K562 (cell line): ENCODE measurements at regions not wholly inside any gene's neighbourhood (a gene's known extent, or its start where the extent isn't known, plus 50 kb on each side); places are given as distances from the start of the nearest gene placed in this dataset.

Experiments used
- ATAC-seq: fragments of 200-7000 bp; cut with Tn5 transposase; 3 replicates; pipeline ENCODE4 v1.9.1; 2020; ENCODE audit warnings: moderate library complexity
- BruUV-seq: library from RNA; stranded (reverse); fragments of 400-500 nt; replicated peaks from 2 replicates; lab custom pipeline; 2021; lab: Mats Ljungman, UMichigan
- CTCF ChIA-PET: fragments of 300-600 bp; formaldehyde crosslinking; extraction: SDS; loops from one replicate; lab custom pipeline; 2021; ENCODE audit warnings: low intra/inter-chr PET ratio; lab: Yijun Ruan, JAX
- POLR2A ChIA-PET: fragments of 300-600, 350-650 bp; sonication (Branson Sonifier 250); formaldehyde crosslinking; extraction: SDS; loops from one replicate; lab custom pipeline; 2021; ENCODE audit warnings: antibody characterized with exemption, inconsistent platforms; lab: Yijun Ruan, JAX
- DNase-seq, 4 experiments: peaks; one replicate each; pipeline versions ENCODE4 v3.0.0 to v3.0.0-alpha.2; 2011 to 2018; ENCODE audit warnings: low spot score in 3 of 4, mixed read lengths in 3 of 4; ENCODE audit errors: extremely low read depth in 1 of 4
- FAIRE-seq: peaks from 2 replicates; lab custom pipeline; 2011; peaks lifted over from hg19 to GRCh38; lab: Jason Lieb, UNC
- H2AFZ ChIP-seq: 2 replicates; pipeline ENCODE4 v1.6.0; 2011; ENCODE audit warnings: low read depth, low read length, control low read depth, inconsistent platforms
- H3K27ac ChIP-seq: fragments of 200-600 bp; 3 replicates; pipeline ENCODE4 v1.8.0; 2011; ENCODE audit warnings: low read depth, mild to moderate bottlenecking, control low read depth, inconsistent platforms, low read length, moderate library complexity, mixed read lengths; ENCODE audit errors: extremely low read depth
- H3K27me3 ChIP-seq, 2 experiments: fragments of 300-600 bp in 1 of 2; 2 replicates in 1 of 2; 3 replicates in 1 of 2; pipeline versions ENCODE4 v1.6.0 to v1.8.0; 2011; ENCODE audit warnings: inconsistent platforms in 2 of 2, low read length in 2 of 2, mild to moderate bottlenecking in 1 of 2, mixed read lengths in 1 of 2, moderate library complexity in 1 of 2; ENCODE audit not compliant: control insufficient read depth in 2 of 2, insufficient read depth in 2 of 2
- H3K36me3 ChIP-seq: fragments of 300-600 bp; 3 replicates; pipeline ENCODE4 v1.8.0; 2011; ENCODE audit warnings: mild to moderate bottlenecking, low read length, inconsistent platforms; ENCODE audit not compliant: control insufficient read depth, insufficient read depth
- H3K4me1 ChIP-seq, 2 experiments: fragments of 200-600 bp in 1 of 2; replicated peaks in 1 of 2; 2 replicates in 1 of 2; 3 replicates in 1 of 2; pipeline versions ENCODE4 v1.5.1 to v1.8.0; 2011; ENCODE audit warnings: inconsistent platforms in 2 of 2, low read length in 2 of 2, mild to moderate bottlenecking in 1 of 2, mixed read lengths in 1 of 2, moderate library complexity in 1 of 2; ENCODE audit not compliant: control insufficient read depth in 2 of 2, insufficient read depth in 2 of 2
- H3K4me2 ChIP-seq: 2 replicates; pipeline ENCODE4 v1.6.1; 2011; ENCODE audit warnings: low read length, control low read depth, inconsistent platforms, mixed read lengths; ENCODE audit not compliant: insufficient read depth
- H3K4me3 ChIP-seq: fragments of 200-600 bp; sonication (generic), shearing (Covaris generic); 2 replicates; pipeline ENCODE4 v1.5.1; 2016; ENCODE audit warnings: control low read depth, inconsistent platforms
- H3K79me2 ChIP-seq: fragments of 200-600 bp; 3 replicates; pipeline ENCODE4 v1.8.0; 2011; ENCODE audit warnings: low read length, inconsistent platforms; ENCODE audit not compliant: control insufficient read depth, insufficient read depth
- H3K9ac ChIP-seq, 2 experiments: 2 replicates each; pipeline versions ENCODE4 v1.6.0 to v1.6.1; 2011; ENCODE audit warnings: low read depth in 2 of 2, low read length in 2 of 2, control low read depth in 1 of 2, inconsistent platforms in 1 of 2, mild to moderate bottlenecking in 1 of 2, mixed read lengths in 1 of 2; ENCODE audit not compliant: insufficient read depth in 1 of 2
- H3K9me1 ChIP-seq: one replicate; pipeline ENCODE4 v1.6.0; 2011; ENCODE audit warnings: inconsistent platforms, mild to moderate bottlenecking, low read length, moderate library complexity; ENCODE audit not compliant: control insufficient read depth, insufficient read depth
- H3K9me3 ChIP-seq: replicated peaks from 2 replicates; pipeline ENCODE4 v1.5.1; 2011; ENCODE audit warnings: low read depth, low read length, inconsistent platforms; ENCODE audit not compliant: control insufficient read depth, insufficient read depth
- H4K20me1 ChIP-seq: replicated peaks from 2 replicates; pipeline ENCODE4 v1.6.1; 2011; ENCODE audit warnings: low read length, inconsistent platforms, mixed read lengths; ENCODE audit not compliant: control insufficient read depth, insufficient read depth
- ADNP ChIP-seq: fragments of 200-800 bp; sonication (Bioruptor generic); IDR thresholded peaks from 2 replicates; pipeline ENCODE4 v1.6.1; 2016; ENCODE audit warnings: missing genetic modification characterization, missing compliant biosample characterization
- ETS2 ChIP-seq: IDR thresholded peaks from 2 replicates; pipeline ENCODE4 v1.6.1; 2016; ENCODE audit warnings: borderline replicate concordance, missing genetic modification characterization, mild to moderate bottlenecking, moderate library complexity, missing compliant biosample characterization; ENCODE audit not compliant: poor library complexity, severe bottlenecking
- MBD2 ChIP-seq: sonication (generic); IDR thresholded peaks from 2 replicates; pipeline ENCODE4 v1.6.1; 2016; ENCODE audit warnings: low read depth, borderline replicate concordance
- PML ChIP-seq: IDR thresholded peaks from 2 replicates; pipeline ENCODE4 v1.6.1; 2012; ENCODE audit warnings: low read length, inconsistent platforms
- RB1 ChIP-seq: fragments of 450-650 bp; IDR thresholded peaks from 2 replicates; pipeline ENCODE4 v1.6.1; 2017; ENCODE audit warnings: low read depth, mild to moderate bottlenecking
- SMARCB1 ChIP-seq: IDR thresholded peaks from 2 replicates; pipeline ENCODE4 v1.6.1; 2011; ENCODE audit warnings: improper control_type of control experiment, low read depth; ENCODE audit not compliant: insufficient read length
- TOE1 ChIP-seq, 2 experiments: fragments of 450-650 bp in 1 of 2; sonication (generic) in 1 of 2; formaldehyde crosslinking in 1 of 2; IDR thresholded peaks; 2 replicates each; pipeline versions ENCODE4 v1.7.1 to v1.8.0; 2016 to 2022; ENCODE audit warnings: borderline replicate concordance in 2 of 2, mild to moderate bottlenecking in 2 of 2, antibody characterized with exemption in 1 of 2, inconsistent platforms in 1 of 2, low read depth in 1 of 2, missing genetic modification reagents in 1 of 2, moderate library complexity in 1 of 2
- WGBS: fragments of 100-300 bp; shearing (Covaris generic); methylation state at CpG from one replicate; pipeline ENCODE4 v1.1.6; 2016; ENCODE audit warnings: low coverage, mixed read lengths; ENCODE audit not compliant: insufficient coverage; ENCODE audit errors: missing lambda C conversion rate; 5-methylcytosine and 5-hydroxymethylcytosine counted together
- in situ Hi-C: fragments of 300-500 bp; cut with MboI; formaldehyde crosslinking; loops from 4 replicates; pipeline ENCODE4 v1.15.0; 2018; ENCODE audit warnings: inconsistent platforms, mixed read lengths
- intact Hi-C: fragments of 100-400 bp; cut with micrococcal nuclease; formaldehyde crosslinking; loops from 2 replicates; pipeline ENCODE4 v1.14.2; 2022
- TF ChIP-seq, protein P1 (sequence below), 2 experiments: fragments of 450-650 bp; IDR thresholded peaks; 2 replicates each; pipeline ENCODE4 v1.6.1; 2016; ENCODE audit warnings: mild to moderate bottlenecking in 2 of 2, borderline replicate concordance in 1 of 2, low read depth in 1 of 2, moderate library complexity in 1 of 2
- TF ChIP-seq, protein P2 (sequence below): fragments of 250-450 bp; sonication (Bioruptor Pico); IDR thresholded peaks from 2 replicates; pipeline ENCODE4 v1.5.0; 2022; ENCODE audit warnings: mild to moderate bottlenecking
- TF ChIP-seq, protein P3 (sequence below): IDR thresholded peaks from 2 replicates; pipeline ENCODE4 v1.6.1; 2016; ENCODE audit warnings: missing genetic modification characterization, missing compliant biosample characterization

DNA sequence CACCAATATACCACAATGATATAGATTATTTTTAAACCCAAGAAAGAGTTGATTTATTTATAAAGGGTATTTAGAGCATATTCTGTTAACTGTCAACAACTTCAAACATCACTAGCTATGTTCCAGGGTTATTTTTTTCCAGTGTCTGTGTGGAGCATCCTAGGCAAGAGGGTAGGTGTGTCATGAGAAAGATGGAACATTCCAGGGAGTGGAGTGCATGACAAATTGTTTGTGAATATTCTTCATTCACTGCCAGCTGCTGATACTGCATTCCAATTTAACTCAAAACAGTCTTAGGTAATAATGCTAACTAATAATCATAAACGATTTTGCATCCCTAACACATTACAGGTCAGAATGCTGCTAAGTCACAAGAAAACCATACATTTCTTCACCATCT, 148.7 kb upstream of the RASGEF1B start:
- ChIA-PET CTCF (interaction anchor here (0.6 kb wide), 1 partner anchor 10 kb away, joined by 3 read pairs; no protein-coding TSS in a partner anchor), POLR2A (interaction anchor here (0.6 kb wide), 1 partner anchor 21 kb away, joined by 3 read pairs; no protein-coding TSS in a partner anchor)
- Histone ChIP-seq H3K9me1 (no peaks in the 10 kb centered on the region), H4K20me1 (no peaks in the 10 kb centered on the region), H3K27ac (no peak overlapping the region), H3K4me1 (no peaks in the 10 kb centered on the region), H3K4me3 (no peak overlapping the region), H3K27me3 (peaks cover 0 to 2% of the 10 kb centered on the region in 2 experiments; a peak in 1 of 5 replicates), H3K9ac (no peak overlapping the region), H3K9me3 (no peaks in the 10 kb centered on the region), H3K4me2 (no peak overlapping the region), H2AFZ (no peak overlapping the region), H3K79me2 (no peaks in the 10 kb centered on the region), H3K36me3 (no peaks in the 10 kb centered on the region)
- BruUV-seq, result no TSS peak
- FAIRE-seq (no peak), ATAC-seq (no peak), DNase-seq (no peak)
- intact Hi-C loops (no loop called here), in situ Hi-C loops (no loop called here)
- WGBS, result 0% methylated on average over 1 of the region's 1 CpG
- TF ChIP-seq, protein P1, sequence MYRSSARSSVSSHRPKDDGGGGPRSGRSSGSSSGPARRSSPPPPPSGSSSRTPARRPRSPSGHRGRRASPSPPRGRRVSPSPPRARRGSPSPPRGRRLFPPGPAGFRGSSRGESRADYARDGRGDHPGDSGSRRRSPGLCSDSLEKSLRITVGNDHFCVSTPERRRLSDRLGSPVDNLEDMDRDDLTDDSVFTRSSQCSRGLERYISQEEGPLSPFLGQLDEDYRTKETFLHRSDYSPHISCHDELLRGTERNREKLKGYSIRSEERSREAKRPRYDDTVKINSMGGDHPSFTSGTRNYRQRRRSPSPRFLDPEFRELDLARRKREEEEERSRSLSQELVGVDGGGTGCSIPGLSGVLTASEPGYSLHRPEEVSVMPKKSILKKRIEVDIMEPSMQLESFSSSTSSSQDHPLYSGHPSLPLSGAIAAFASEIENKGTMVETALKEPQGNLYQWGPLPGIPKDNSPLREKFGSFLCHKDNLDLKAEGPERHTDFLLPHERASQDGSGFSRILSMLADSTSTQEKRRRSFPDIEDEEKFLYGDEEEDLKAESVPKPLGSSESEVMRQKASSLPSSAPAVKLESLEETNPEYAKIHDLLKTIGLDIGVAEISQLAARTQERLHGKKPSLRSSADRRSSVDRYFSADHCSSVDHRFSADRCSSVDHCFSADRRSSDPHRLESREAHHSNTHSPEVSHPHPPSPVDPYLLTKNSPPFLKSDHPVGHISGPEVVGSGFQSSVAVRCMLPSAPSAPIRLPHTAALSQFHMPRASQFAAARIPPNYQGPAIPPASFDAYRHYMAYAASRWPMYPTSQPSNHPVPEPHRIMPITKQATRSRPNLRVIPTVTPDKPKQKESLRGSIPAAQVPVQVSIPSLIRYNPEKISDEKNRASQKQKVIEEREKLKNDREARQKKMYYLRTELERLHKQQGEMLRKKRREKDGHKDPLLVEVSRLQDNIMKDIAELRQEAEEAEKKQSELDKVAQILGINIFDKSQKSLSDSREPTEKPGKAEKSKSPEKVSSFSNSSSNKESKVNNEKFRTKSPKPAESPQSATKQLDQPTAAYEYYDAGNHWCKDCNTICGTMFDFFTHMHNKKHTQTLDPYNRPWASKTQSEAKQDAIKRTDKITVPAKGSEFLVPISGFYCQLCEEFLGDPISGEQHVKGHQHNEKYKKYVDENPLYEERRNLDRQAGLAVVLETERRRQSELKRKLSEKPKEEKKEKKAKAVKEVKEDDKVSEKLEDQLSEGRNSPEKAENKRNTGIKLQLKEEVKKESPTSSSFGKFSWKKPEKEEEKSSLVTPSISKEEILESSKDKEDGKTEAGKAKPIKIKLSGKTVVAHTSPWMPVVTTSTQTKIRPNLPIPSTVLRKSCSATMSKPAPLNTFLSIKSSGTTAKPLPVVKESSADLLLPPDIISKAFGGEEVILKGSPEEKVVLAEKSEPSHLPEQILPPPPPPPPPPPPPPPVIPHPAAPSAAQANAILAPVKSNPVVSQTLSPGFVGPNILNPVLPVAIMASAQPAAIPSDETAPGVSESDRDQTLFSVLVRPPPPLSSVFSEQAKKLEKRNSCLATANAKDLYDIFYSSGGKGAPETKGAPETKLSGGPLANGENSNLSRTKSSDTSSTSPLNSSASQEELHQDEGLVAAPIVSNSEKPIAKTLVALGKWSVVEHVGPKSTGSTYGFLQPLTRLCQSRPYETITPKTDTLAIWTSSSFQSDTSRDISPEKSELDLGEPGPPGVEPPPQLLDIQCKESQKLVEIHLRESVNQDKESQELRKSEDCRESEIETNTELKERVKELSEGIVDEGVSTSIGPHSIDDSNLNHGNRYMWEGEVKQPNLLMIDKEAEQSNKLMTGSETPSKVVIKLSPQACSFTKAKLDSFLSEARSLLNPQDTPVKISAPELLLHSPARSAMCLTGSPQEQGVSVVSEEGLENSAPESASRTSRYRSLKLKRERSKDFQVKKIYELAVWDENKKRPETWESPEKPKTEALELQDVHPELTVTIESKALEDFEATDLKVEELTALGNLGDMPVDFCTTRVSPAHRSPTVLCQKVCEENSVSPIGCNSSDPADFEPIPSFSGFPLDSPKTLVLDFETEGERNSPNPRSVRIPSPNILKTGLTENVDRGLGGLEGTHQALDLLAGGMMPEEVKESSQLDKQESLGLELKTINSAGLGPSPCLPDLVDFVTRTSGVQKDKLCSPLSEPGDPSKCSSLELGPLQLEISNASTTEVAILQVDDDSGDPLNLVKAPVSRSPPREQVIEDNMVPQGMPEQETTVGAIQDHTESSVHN (IDR thresholded peaks at IDR 0.05; ENCODE audit: borderline replicate concordance in 1 of 2, low read depth in 1 of 2), result no peak
- TF ChIP-seq MBD2 (no peak), SMARCB1 (no peak), ADNP (tag) (no peak), PML (no peak), ETS2 (no peak), TOE1 (IDR thresholded peaks at IDR 0.05; ENCODE audit: borderline replicate concordance) (no peak), TOE1 (CRISPR knock-in tag; IDR thresholded peaks at IDR 0.05; ENCODE audit: borderline replicate concordance, low read depth) (no peak), RB1 (no peak)
- TF ChIP-seq, protein P2, sequence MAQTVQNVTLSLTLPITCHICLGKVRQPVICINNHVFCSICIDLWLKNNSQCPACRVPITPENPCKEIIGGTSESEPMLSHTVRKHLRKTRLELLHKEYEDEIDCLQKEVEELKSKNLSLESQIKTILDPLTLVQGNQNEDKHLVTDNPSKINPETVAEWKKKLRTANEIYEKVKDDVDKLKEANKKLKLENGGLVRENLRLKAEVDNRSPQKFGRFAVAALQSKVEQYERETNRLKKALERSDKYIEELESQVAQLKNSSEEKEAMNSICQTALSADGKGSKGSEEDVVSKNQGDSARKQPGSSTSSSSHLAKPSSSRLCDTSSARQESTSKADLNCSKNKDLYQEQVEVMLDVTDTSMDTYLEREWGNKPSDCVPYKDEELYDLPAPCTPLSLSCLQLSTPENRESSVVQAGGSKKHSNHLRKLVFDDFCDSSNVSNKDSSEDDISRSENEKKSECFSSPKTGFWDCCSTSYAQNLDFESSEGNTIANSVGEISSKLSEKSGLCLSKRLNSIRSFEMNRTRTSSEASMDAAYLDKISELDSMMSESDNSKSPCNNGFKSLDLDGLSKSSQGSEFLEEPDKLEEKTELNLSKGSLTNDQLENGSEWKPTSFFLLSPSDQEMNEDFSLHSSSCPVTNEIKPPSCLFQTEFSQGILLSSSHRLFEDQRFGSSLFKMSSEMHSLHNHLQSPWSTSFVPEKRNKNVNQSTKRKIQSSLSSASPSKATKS (CRISPR knock-in tag), result no peak
- TF ChIP-seq, protein P3, sequence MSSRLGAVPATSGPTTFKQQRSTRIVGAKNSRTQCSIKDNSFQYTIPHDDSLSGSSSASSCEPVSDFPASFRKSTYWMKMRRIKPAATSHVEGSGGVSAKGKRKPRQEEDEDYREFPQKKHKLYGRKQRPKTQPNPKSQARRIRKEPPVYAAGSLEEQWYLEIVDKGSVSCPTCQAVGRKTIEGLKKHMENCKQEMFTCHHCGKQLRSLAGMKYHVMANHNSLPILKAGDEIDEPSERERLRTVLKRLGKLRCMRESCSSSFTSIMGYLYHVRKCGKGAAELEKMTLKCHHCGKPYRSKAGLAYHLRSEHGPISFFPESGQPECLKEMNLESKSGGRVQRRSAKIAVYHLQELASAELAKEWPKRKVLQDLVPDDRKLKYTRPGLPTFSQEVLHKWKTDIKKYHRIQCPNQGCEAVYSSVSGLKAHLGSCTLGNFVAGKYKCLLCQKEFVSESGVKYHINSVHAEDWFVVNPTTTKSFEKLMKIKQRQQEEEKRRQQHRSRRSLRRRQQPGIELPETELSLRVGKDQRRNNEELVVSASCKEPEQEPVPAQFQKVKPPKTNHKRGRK (tag), result no peak
